Right ventricle myocardium superior (tissue), 1 donor: ENCODE measurements at regions not wholly inside any gene's neighbourhood (a gene's known extent, or its start where the extent isn't known, plus 50 kb on each side); places are given as distances from the start of the nearest gene placed in this dataset.
A peak's percentile ranks its signal among the peaks of the same experiment; 100 is the strongest.
"Not testable (repeated sequence)": the region's sequence is repeated elsewhere in the genome, so short reads cannot be mapped to it uniquely, and the experiment has no call there.

Experiments used
- ATAC-seq: fragments of 200-7000 bp; cut with Tn5 transposase; one replicate; pipeline ENCODE4 v1.9.1; 2020; ENCODE audit warnings: mild to moderate bottlenecking; ENCODE audit not compliant: poor library complexity
- DNase-seq: peaks from one replicate; pipeline ENCODE4 v3.0.0-alpha.2; 2020
- intact Hi-C: fragments of 100-400 bp; cut with DNase I; formaldehyde crosslinking; loops from one replicate; pipeline ENCODE4 v1.11.2; 2022
- donor health status: DM: no; HTN: yes; CAD: no; lungs with severe emphysema.

DNA sequence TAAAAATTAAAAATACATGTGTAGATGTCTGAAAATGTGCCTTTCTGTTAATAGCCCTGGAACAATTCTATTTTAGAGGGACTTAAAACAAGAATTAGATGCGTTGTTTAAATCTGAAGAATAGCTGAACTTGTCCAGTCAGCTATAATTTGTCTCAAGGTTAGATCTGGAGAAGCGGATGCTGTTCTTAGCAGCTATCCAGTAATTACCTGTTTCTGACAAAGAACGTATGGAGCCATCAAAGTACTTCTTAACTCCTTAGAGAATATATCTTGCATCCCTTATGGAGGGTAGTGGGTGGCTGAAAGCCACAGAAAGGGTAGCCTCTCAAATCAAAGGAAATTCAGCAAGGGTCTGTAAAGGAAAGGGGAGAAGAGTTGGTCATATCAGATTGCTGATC, 160.4 kb downstream of the SEPTIN7 start:
- DNase-seq, intact Hi-C loops, ATAC-seq: not testable (repeated sequence)

DNA sequence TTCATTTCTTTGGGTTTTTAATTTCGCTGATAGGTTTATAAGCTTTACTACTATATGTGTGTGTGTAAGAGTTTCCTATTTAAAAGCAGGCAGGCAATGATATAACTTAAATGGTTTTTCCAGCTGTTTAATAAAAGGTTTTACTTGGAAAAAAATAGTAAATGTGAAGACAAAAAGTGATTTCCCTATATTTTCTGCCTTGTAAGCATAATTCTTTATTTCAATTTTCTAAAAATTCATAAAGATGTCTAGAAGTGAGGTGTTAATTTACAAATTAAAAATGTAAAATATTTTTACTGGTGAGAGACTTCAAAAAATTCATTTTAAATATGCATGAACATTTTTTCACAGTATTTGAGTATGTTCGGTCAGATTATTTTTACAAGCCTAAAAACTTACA, 161.8 kb downstream of the SEPTIN7 start:
- intact Hi-C loops, DNase-seq, ATAC-seq: not testable (repeated sequence)

DNA sequence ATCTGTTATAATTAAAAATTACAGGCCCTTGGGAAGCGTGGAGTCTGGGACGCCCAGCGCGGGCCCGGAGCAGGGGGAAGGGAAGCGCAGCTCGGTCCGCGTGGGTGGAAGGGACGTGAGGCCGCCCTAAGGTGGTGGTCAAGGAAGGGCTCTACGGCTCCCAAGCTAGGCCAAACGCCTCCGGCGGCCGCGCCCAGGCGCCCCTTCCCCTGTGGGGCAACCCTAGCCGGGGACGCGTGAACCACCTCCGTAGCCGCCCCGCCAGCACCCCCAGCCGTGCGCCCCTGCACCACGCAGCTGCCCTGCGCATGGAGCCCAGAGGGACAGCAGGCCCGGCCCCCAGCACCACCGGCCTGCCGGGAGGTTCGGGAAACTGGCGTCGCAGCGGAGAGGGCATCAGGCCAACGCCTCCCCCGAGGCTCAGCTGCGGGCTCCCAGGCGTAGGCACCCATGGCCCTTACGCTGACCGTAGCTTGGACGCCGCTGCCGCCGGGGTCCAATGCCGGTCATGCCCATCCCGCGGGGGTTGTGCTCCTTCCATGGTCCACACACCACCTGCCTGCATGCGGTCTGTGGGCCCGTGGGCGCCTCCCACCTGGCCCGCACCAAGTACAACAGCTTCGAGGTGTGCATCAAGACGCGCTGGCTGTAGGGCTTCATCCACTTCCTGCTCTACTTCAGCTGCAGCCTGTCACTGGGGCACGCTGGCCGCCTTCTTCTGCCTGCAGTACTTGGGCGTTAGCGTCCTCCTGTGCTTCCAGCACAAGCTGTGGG, 166.7 kb downstream of the SEPTIN7 start:
- ATAC-seq, result no peak
- intact Hi-C loops, result no loop called here

DNA sequence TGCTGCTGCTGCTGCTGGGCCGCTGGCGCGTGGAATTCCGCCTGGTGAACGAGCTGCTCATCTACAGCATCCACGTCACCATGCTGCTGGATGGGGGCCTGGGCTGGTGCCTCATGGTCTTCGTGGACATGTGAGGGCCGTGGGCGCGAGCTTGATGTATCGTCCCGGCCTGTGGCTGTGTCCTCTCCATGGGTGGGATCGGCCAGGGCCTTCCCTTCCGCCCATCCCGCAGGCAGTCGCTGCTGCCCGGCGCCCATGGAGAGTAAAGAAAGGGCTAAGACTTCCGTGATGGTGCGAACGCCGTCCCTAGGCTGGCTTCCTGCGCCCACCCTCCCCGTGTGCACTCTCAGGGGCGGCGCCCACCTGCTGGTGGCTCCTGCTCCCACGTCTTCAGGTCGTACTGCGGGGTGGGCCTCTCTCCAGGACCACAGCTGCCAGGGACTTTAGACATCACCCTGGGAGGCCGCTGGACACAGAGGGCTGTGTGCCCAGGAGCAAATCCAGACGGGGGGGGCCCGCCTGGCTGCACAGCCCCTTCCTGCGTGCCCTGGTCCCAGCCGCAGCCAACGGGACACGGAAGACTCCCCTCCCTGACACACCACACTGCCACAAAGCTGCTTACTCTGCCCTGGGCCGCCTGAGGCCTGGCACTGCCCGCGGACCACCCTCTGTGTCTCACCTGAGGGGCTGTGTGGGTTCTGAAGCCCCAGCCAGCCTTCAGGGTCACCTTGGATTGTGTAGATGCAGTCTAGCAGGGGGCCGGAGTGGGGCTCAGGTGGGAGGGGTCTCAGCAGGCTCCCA, 167.5 kb downstream of the SEPTIN7 start:
- ATAC-seq (no peak), DNase-seq (no peak)
- intact Hi-C loops, result no loop called here

More for the DNA sequence above, 166.7 kb downstream of the SEPTIN7 start:
- no peak for DNase-seq

DNA sequence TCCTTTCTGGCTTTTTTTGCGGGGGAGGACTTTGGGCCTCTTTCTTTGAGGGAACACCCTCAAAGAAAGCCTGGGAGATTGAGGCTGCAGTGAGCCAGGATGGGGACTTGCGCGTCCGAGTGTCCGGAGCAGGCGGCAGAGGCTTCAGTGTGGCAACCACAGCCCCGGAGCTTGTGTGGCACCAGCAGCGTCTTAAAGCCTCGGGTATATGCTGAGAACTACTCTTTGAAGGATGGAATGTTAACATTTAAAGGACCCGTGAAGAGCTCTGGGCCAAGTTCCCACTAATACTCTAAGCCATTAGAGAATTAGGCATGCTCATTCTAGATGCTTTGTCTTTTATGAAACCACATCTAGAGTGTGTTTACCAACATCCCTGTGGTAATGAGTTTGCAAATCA, 168.2 kb downstream of the SEPTIN7 start:
- intact Hi-C loops, result no loop called here
- no peak for ATAC-seq
- DNase-seq, result no peak

DNA sequence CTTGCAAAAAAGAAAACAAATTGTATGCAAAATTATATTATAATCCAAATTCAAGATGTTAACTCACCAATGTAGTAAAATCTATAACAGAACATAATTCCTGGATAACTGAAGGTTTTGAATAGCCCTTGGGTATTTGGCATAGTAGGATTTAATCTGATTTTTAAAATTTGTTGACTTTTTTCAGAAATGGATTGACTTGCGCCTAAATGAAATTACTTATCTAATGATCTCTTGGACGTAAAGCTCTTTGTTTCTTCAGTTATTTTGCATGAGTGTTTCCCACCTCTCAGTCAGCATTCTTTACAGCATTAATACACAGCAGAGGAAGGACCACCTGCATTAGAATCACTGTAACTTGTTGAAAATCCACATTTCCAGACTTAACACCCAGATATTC, 169.6 kb downstream of the SEPTIN7 start:
- intact Hi-C loops, result no loop called here
- ATAC-seq, result no peak
- DNase-seq, result no peak

DNA sequence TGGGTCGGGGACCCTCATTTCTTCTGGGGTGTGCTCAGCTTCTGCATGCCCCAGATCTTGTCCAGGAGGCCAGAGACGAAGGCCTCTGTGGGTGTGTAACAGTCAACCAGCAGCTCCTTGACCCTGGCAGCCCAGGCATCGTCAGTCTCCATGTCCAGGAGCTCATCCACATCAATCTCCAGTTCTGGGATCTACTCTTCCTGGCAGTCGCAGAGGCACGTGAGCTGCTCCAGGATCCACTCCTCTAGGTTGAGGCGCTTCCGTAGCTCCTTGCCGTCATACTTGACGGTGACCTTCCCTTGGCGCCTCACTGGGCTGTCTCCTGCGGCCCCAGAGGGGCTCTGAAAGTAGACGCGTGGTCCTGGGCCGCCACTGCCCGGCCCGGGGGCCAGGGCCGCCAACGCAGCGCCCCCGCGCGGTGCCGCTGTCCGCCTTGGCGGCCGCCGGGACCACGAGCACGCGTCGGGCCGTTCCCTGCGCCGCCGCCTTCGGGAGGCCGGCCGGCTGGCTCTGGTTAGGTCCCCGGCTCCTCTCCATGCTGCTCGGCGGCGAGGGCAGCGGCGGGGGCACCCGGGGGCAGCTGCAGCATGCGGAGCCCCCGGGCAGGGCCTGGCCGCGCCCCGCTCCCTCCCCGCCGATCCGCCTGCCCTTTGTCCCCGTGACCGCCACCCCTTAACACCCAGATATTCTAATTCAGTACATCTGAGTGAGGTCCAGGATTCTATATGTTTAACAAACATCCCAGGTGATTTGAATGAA, 170.5 kb downstream of the SEPTIN7 start:
- peak; percentile 79 for ATAC-seq
- DNase-seq, result peak; percentile 47

DNA sequence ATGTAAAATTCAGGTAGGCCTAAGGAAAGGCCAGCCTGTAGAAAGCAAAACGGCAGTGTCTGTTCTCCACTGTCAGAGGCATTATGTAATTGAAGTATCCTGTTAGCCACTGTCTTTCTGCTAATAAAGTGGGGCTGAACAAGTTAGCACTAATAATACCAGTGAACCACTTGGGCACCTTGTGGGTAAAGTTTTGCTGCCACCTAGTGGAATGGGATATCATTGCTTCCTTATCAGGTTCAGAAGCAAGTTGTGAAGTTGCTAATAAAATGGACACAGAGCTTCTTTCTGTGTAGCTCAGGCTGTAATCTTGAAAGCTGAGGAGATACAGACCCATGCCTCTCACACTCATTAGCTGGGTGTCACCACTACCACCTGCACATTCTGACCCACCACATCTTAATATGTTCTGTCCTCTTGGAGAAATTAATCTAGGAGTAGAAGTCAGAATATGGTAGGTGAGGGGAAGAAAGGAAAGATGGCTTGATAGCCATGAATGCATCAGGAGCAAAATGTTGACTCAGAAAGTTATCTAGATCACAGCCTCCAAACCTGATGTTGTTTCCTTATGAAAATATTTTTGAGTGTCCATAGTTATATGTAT, 175.1 kb downstream of the SEPTIN7 start:
- intact Hi-C loops, result loop anchor here (5.0 kb wide), 1 partner anchor 59 kb away; no protein-coding TSS in a partner anchor
- ATAC-seq, result peak; percentile 92

More for the DNA sequence above, 170.5 kb downstream of the SEPTIN7 start:
- intact Hi-C loops, result no loop called here

DNA sequence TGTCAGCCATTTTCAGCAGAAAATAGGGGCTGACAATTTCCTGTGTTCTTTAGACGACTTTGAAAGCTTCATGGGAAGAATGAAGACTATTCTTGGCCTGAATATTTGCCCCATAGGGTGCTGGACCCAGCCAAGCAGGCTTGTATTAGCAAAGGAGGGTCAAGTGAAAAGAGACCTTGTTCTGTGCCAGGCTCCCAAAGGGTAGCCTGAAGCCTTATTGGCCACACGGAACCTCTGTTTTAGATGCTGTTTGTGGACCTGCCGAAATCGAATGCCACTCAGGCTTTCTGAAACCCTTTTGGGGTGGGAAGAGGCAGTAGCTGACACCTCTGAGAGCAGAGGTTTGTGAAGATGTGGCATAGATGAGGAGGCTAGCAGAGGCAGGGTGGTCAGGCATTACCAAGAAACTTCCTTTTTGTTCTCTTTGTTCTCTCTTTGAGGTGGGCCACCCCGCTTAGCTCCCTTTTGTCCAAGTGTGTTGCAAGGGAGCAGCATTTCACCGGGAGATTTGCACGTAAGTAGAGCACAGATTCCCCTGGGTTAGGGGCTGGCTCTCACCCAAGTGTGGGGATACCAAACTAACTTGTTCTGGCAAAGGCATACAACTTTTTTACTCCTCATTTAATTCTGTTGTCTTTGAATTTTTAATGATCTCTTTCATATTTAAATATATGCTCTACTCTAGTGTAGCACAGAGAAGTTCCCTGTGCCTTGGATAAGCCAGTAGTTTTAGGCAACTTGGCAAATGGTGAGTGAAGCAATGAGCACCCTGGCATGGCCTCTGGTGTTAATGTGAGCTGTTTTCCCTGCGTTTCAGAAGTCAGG, 174.0 kb upstream of the EEPD1 start:
- DNase-seq, ATAC-seq: not testable (repeated sequence)
- intact Hi-C loops, result loop anchor here (5.0 kb wide), 1 partner anchor 62 kb away; no protein-coding TSS in a partner anchor

More for the DNA sequence above, 175.1 kb downstream of the SEPTIN7 start:
- DNase-seq, result no peak

DNA sequence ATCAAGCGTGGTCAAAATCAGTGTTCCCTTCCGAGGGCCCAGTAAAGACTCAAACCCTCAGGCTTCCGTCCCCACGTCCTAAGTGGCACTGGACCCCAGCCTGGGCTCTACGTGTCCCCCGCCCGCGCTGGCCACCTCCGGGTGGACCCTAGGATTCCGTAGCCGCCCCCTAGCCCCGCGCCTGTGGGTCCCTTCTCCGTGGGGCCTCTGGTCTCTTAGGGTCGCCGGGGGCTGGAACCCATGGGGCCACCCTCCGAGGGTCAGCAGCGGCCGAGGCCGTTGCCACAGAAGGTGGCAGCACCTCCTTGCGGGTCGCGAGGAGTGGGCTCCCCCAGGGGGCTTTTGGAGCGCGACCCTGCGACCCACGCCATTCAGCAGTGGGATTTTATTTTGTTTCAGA, 170.5 kb upstream of the EEPD1 start:
- ATAC-seq, result no peak
- no peak for DNase-seq
- intact Hi-C loops, result loop anchor here (2.0 kb wide), 1 partner anchor 336 kb away; no protein-coding TSS in a partner anchor

DNA sequence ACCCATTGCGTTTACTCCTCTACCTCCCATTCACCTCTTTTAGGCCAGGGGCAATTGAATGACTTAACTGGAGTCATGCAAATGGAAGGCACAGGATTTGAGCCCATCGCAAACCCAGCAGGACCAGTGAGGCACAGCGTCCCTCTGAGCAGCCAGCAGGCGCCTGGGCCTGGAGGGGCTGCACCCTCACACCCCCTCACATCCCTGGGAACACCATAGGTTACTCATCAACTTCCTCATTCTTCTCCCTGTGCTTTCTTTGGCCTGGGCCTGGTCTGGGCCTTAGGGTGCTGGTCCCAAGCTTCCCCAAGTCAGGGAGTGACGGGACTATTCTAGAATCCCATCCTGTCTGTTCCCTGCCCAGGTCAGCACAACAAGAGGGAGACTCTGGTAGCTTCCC, 169.4 kb upstream of the EEPD1 start:
- ATAC-seq, result no peak
- intact Hi-C loops, result loop anchor here (2.0 kb wide), 1 partner anchor 335 kb away; no protein-coding TSS in a partner anchor
- DNase-seq, result no peak

DNA sequence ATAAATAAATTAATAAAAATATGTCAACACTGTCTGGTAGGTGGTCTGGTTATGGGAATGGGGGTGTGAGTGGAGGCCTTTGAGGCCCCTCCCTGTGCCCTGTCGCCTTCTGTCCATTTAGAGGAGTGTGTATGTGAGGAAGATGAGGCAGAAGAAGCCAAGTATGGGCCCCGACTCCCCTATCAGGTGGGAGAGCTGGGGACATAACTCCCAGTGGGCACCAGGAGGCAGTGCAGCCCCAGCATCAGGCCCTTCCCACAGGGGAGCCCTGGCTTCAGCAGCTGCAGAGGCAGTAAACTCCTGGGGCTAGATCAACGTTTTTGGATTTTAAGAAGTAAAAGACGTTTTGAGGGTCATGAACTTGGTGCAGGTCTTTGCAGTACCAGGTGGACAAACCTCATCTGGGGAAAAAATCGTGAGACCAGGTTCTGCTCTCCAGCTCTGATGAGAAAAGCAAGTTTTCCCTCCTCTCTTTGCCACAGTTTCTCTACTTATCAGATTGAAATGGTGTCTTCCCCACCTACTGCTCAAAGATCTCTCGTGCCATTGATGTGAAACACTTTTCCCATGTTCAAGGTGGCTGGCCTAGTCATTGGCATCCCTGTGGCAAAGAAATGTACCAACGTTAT, 167.8 kb upstream of the EEPD1 start:
- DNase-seq (peak; percentile 86), ATAC-seq (peak; percentile 98)
- intact Hi-C loops, result no loop called here

DNA sequence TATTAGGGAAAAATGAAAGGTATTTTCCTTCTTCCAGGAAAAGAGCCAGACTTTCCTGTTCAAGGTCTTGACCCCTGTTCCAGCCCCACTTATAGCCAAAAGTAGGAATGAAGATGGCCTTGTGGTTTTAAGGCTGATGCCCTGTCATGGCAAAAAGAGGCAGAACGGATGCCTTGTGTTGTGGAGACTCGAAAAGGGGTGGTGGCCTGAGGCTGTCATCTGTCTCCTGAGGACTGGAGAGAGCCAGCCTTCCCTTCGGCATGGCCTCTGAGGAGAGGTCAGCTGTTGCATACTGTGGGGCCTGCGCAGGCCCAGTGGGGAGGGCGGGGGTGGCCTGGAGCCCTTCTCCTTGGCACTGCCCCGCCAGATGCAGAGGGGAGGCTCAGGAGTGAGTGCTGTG, 166.0 kb upstream of the EEPD1 start:
- intact Hi-C loops, result loop anchor here (2.0 kb wide), 1 partner anchor 304 kb away; no protein-coding TSS in a partner anchor
- ATAC-seq (no peak), DNase-seq (no peak)

DNA sequence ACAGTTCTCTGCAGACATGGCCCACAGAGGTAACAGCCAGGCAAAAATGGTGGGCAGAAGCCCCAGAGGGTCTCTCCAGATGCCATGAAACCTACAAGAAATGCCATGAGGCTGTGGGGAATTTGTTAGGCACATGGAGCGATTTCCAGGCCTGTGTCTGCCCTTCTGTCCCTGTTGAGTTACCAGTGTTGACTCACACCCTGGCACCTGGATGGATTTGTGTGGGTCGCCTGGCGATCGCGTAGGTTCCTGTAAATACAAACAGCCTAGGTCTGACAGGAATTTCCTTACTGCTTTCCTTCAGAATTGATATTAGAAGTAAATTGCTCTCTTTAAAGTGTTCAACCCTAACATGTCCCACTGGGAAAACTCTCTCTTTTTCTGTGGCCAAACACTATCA, 164.9 kb upstream of the EEPD1 start:
- intact Hi-C loops, result no loop called here
- DNase-seq (no peak), ATAC-seq (no peak)

DNA sequence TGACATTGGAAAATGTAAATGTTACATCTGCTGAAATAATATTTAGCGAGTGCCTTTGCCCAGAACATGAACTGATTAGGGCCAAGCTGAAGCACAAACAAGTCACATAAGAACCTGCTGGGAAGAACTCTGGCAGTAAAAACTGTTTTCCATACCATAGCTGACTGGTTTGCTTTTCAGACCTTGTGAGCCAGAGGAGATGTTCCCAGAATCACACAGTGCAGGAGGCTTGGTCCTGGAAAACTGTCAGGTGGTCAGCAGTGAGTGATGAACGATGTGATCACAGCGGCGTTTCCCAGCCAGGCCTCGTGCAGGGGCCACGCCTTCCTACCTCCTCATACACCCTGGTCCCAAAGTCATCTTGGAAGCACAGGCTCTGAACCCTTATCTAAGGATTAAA, 164.2 kb upstream of the EEPD1 start:
- intact Hi-C loops, result no loop called here
- no peak for DNase-seq
- ATAC-seq, result no peak

DNA sequence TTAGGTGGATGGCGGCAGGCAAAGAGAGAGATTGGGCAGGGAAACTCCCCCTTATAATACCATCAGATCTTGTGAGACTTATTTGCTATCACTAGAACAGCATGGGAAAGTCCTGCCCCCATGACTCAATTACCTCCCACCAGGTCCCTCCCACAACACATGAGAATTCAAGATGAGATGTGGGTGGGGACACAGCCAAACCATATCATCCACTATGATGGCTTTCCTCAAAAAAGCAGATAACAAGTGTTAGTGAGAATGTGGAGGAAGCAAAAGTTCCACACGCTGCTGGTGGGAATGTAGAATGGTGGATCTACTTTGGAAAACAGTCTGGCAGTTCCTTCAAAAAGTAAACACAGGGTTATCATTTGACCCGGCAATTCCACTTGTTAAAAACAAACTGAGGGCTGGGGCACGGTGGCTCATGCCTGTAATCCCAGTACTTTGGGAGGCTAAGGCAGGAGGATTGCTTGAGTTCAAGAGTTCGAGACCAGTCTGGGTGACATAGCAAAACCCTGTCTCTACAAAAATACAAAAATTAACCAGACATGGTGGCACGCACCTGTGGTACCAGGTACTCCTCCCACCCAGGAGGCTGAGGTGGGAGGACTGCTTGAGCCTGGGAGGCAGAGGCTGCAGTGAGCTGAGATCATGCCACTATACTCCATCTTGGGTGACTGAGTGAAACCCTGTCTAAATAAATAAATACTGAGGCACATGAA, 161.4 kb upstream of the EEPD1 start:
- intact Hi-C loops, result no loop called here
- ATAC-seq (no peak), DNase-seq (no peak)

DNA sequence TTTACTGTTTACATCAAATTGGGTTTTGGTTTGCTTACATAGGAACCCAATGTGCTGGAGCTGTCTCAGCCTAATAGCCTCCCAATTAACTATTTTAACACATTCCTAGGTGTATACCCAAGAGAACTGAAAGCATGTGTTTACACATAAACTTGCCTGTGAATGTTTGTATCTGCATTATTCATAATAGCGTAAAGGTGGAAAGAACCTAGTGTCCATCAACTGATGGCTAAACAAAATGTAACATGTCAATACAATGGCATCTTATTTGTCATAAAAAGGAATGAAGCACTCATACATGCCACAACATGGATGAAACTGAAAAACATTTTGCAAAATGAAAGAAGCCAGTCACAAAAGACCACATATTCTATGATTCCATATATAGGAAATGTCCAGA, 160.6 kb upstream of the EEPD1 start:
- intact Hi-C loops, result no loop called here
- DNase-seq (no peak), ATAC-seq (no peak)
